ENCODE measurements at regions not wholly inside any gene's neighbourhood (a gene's known extent, or its start where the extent isn't known, plus 50 kb on each side); places are given as distances from the start of the nearest gene placed in this dataset.

DNA sequence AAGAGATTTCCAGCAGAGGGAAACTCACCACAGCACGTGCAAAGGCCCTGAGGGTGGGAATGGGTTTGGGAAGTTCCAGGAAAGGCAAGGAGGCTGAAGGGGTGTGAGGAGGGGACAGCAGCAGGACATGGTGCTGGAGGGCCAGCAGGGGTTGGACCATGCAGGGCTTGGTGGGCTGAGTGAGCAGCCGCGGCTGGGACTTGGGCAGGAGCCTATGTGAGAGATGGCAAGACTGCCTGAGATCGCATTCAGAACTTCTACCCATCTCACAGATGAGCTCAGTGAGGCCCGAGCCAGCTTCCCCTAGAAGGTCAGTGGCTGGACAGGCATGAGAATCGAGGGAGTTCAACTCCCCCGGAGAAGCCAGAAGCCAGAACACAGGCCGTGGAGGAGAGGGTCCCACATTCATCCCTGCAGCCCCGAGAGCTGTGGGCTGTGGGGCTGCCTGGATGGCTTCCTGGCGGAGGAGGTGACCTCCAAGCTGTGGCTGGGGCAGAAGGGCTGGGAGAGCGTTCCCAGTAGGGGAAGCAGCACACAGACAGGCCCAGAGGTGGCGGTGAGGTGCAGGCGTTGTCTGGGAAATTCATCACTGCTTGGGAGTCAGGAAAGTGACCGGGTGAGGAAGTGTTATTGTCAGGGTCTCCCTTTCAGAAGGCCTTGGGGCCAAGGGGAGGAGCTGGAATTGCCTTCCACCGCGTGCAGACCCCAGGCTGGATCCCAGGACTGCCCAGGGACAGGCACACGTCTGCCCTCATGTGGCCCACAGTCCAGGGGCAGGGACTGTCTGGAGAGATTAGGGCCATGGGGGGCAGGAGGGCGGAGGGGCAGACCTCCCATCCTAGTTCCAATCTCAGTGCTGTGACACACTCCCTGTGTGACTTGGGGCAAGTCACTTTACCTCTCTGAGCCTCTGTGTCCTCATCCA, 103.8 kb downstream of the CEBPB start:
- Histone ChIP-seq H3K27me3 (peaks cover 9% of the 10 kb centered on the region), H3K4me1 (peaks cover 22% of the 10 kb centered on the region), H3K4me3 (no peak overlapping the region), H3K9me3 (replicated peaks) (no peaks in the 10 kb centered on the region), H3K27ac (no peak overlapping the region), H3K36me3 (no peaks in the 10 kb centered on the region)
- no peak for DNase-seq

- H3K9me3 ChIP-seq (replicated peaks), result no peaks in the 10 kb centered on the region
- no peaks in the 10 kb centered on the region for H3K36me3 ChIP-seq
- DNase-seq, result no peak
- peaks cover 9% of the 10 kb centered on the region for H3K27me3 ChIP-seq
- H3K4me3 ChIP-seq, result no peak overlapping the region
- H3K4me1 ChIP-seq, result peaks cover 22% of the 10 kb centered on the region
- H3K27ac ChIP-seq, result no peak overlapping the region
Measured at GRCh38 chr20:50295345-50295744, 104.7 kb downstream of the CEBPB start.

- H3K36me3 ChIP-seq, result no peaks in the 10 kb centered on the region
- H3K27ac ChIP-seq, result no peak overlapping the region
- H3K4me3 ChIP-seq, result no peak overlapping the region
- peak; percentile 64 to 71 for DNase-seq
- H3K9me3 ChIP-seq (replicated peaks), result no peaks in the 10 kb centered on the region
- peaks cover 22% of the 10 kb centered on the region for H3K4me1 ChIP-seq
- peaks cover 9% of the 10 kb centered on the region for H3K27me3 ChIP-seq
Measured at GRCh38 chr20:50295762-50296449, 105.3 kb downstream of the CEBPB start.

GRCh38 chr20:50296450-50297375, 106.1 kb downstream of the CEBPB start:
- Histone ChIP-seq H3K27ac (no peak overlapping the region), H3K9me3 (replicated peaks) (no peaks in the 10 kb centered on the region), H3K4me3 (no peak overlapping the region), H3K36me3 (no peaks in the 10 kb centered on the region), H3K27me3 (peaks cover 9% of the 10 kb centered on the region), H3K4me1 (peaks cover 22% of the 10 kb centered on the region)
- peak; percentile 53 to 62 for DNase-seq

- H3K36me3 ChIP-seq, result no peaks in the 10 kb centered on the region
- no peak overlapping the region for H3K27ac ChIP-seq
- no peak for DNase-seq
- H3K9me3 ChIP-seq (replicated peaks), result no peaks in the 10 kb centered on the region
- peaks cover 13% of the 10 kb centered on the region for H3K4me1 ChIP-seq
- peaks cover 9% of the 10 kb centered on the region for H3K27me3 ChIP-seq
- no peak overlapping the region for H3K4me3 ChIP-seq
Measured at GRCh38 chr20:50297498-50298376, 107.1 kb downstream of the CEBPB start.

GRCh38 chr20:50298554-50299324, 108.1 kb downstream of the CEBPB start:
- peaks cover 9% of the 10 kb centered on the region for H3K27me3 ChIP-seq
- no peak overlapping the region for H3K27ac ChIP-seq

GRCh38 chr20:50299325-50299629, 108.6 kb downstream of the CEBPB start:
- no peaks in the 10 kb centered on the region for H3K9me3 ChIP-seq (replicated peaks)
- no peak overlapping the region for H3K27ac ChIP-seq

More at GRCh38 chr20:50298554-50299324, 108.1 kb downstream of the CEBPB start:
- DNase-seq, result no peak
- H3K9me3 ChIP-seq (replicated peaks), result no peaks in the 10 kb centered on the region
- no peaks in the 10 kb centered on the region for H3K36me3 ChIP-seq
- H3K4me1 ChIP-seq, result peaks cover 9% of the 10 kb centered on the region
- no peak overlapping the region for H3K4me3 ChIP-seq

DNA sequence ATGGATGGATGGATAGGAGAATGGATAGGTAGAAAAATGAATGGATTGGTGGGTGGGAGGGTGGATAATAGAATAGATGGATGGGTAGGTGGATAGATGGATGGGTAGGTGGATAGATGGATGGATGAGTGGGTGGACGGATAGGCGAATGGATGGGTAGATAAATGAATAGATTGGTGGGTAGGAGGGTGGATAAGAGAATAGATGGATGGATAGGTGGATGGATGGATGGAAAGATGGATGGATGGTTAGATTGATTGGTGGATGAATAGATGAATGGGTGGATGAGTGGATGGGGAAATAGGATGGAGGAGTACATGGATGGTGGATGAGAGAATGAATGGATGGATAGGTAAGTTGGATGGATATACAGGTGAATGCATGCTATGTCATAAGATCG, 110.5 kb downstream of the CEBPB start:
- Histone ChIP-seq H3K4me3 (no peak overlapping the region), H3K4me1 (peaks cover 22% of the 10 kb centered on the region), H3K27me3 (peaks cover 9% of the 10 kb centered on the region), H3K36me3 (no peaks in the 10 kb centered on the region), H3K9me3 (replicated peaks) (no peaks in the 10 kb centered on the region), H3K27ac (no peak overlapping the region)
- DNase-seq, result no peak

More at GRCh38 chr20:50299325-50299629, 108.6 kb downstream of the CEBPB start:
- H3K4me1 ChIP-seq, result peaks cover 14% of the 10 kb centered on the region
- DNase-seq, result no peak
- no peaks in the 10 kb centered on the region for H3K36me3 ChIP-seq
- peaks cover 9% of the 10 kb centered on the region for H3K27me3 ChIP-seq
- H3K4me3 ChIP-seq, result no peak overlapping the region

GRCh38 chr20:50301712-50302111, 111.1 kb downstream of the CEBPB start:
- no peak for DNase-seq
- Histone ChIP-seq H3K27me3 (peaks cover 9% of the 10 kb centered on the region), H3K27ac (no peak overlapping the region), H3K9me3 (replicated peaks) (no peaks in the 10 kb centered on the region), H3K36me3 (no peaks in the 10 kb centered on the region), H3K4me3 (no peak overlapping the region), H3K4me1 (peaks cover 28% of the 10 kb centered on the region)

DNA sequence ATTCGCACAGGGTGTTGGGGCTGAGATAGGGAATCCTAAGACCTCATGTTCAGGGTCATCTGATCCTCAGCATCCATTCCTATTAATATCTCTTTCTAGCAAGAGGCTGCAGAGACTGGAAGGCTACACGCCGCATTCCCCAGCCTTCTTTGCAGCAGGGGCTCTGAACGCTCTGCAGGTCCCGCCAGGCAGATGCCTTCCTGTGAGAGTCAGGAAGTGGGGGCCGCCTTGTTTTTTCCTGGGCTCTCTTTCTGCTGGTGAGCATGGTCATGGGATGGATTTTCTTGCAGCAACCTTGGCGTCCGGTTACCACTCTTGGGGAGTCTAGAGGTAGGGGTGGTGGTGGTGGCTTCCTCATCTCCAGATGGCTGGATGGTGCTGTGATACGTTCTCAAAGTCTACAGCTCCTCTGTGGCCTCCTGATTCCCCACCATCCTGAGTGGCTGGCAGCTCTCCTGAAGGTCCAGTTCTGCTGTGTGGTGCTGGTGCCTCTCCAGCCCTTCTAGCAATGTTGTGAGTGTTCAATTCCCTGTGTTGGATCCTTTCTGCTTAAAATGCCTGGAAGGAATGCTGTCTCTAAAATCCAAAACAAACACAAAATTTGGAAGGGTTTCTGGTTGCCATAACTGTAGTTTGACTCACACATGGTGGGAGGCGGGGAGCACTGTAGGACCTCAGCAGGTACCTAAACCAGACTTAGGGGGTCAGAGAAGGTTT, 111.9 kb downstream of the CEBPB start:
- Histone ChIP-seq H3K4me3 (no peak overlapping the region), H3K9me3 (replicated peaks) (no peaks in the 10 kb centered on the region), H3K27ac (no peak overlapping the region), H3K4me1 (peaks cover 28% of the 10 kb centered on the region), H3K36me3 (no peaks in the 10 kb centered on the region), H3K27me3 (peaks cover 9% of the 10 kb centered on the region)
- DNase-seq, result no peak

GRCh38 chr20:50303573-50304500, 113.2 kb downstream of the CEBPB start:
- DNase-seq, result peak; percentile 79 to 88
- H3K4me1 ChIP-seq, result peaks cover 32% of the 10 kb centered on the region

DNA sequence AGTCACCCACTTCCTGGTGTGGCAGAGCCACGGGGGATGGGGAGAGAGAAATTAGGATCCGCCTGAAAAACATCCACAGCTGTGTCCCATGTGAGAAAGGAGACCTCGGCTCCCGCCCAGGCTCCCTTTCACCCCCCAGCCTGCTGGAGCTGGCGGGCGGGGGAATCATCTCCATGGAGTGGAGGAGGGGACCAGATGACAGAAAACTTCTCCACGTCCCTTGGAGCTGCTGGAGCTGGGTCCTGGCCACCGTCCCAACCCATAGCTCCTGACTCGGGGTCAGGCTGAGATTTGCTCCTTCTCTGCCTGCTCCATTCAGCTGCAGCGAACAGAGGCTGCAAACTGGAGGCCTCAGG, 113.8 kb downstream of the CEBPB start:
- Histone ChIP-seq H3K9me3 (replicated peaks) (no peaks in the 10 kb centered on the region), H3K27ac (no peak overlapping the region), H3K4me3 (no peak overlapping the region), H3K4me1 (peaks cover 38% of the 10 kb centered on the region), H3K36me3 (no peaks in the 10 kb centered on the region), H3K27me3 (no peaks in the 10 kb centered on the region)
- DNase-seq, result peak in 1 of 2 experiments; percentile 62

More at GRCh38 chr20:50303573-50304500, 113.2 kb downstream of the CEBPB start:
- H3K27ac ChIP-seq, result no peak overlapping the region
- H3K9me3 ChIP-seq (replicated peaks), result no peaks in the 10 kb centered on the region
- H3K36me3 ChIP-seq, result no peaks in the 10 kb centered on the region
- H3K4me3 ChIP-seq, result no peak overlapping the region
- no peaks in the 10 kb centered on the region for H3K27me3 ChIP-seq

Measured in SJCRH30 (cell line).